HG02763 (cell line): ENCODE measurements at regions not wholly inside any gene's neighbourhood (a gene's known extent, or its start where the extent isn't known, plus 50 kb on each side); places are given as distances from the start of the nearest gene placed in this dataset.

Experiments
- ATAC-seq: cut with Tn5 transposase; IDR thresholded peaks from one replicate; pipeline ENCODE4 v1.9.1; 2021; ENCODE audit warnings: mild to moderate bottlenecking, moderate library complexity; ENCODE audit not compliant: unreplicated experiment

- ATAC-seq, result no peak
Measured at GRCh38 chr12:4108803-4109345, 164.7 kb upstream of the CCND2 start.

GRCh38 chr12:4107911-4108697 is 165.5 kb upstream of the CCND2 start:
- no peak for ATAC-seq

DNA sequence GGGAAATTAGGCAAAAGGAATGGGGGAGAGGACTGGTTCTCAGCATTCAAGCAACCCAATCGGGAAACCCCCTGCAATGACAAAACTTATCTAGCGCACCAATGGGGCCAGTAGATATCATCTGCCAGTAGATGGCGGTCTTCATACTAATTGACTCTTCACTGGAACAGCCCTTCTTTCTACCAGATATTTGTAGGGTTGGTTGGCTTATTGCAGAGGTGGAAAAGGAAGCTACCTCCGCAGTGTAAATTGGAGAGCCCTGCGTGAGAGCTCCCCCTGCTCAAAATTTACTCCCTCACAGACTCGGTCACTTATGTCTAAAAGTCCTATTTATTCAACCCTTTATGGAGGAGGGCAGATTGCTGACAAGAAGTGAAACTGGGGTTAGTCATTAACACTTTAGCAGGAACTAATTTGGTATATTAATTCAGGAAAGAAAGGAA is 166.1 kb upstream of the CCND2 start:
- peak; percentile 76 for ATAC-seq

DNA sequence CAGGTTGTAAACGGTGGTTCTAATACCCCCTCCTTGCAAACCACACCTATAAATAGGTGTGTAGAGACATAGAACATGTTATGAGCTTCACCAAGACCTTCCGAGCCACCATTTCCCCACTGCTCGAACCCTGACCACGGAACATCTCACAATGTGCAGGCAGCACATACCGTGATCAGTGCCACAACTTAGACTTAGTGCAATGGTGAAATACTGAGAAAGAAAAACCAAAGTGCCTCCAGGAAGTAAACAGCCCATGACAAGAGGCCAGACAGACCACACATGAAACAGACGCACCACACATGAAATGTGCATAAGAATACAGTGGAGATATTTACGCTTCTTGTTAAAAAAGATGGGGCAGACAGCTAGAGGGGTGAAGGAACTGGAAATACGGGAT is 166.9 kb upstream of the CCND2 start:
- no peak for ATAC-seq

GRCh38 chr12:4104722-4105244 is 168.8 kb upstream of the CCND2 start:
- ATAC-seq, result no peak

- no peak for ATAC-seq
Measured at GRCh38 chr12:4099276-4099675, 174.3 kb upstream of the CCND2 start.

GRCh38 chr12:4091016-4091743 is 182.4 kb upstream of the CCND2 start:
- ATAC-seq, result no peak

GRCh38 chr12:4089956-4090355 is 183.6 kb upstream of the CCND2 start:
- ATAC-seq, result no peak

GRCh38 chr12:4089121-4089606 is 184.4 kb upstream of the CCND2 start:
- ATAC-seq, result no peak

GRCh38 chr12:4088451-4088850 is 185.1 kb upstream of the CCND2 start:
- ATAC-seq, result no peak

DNA sequence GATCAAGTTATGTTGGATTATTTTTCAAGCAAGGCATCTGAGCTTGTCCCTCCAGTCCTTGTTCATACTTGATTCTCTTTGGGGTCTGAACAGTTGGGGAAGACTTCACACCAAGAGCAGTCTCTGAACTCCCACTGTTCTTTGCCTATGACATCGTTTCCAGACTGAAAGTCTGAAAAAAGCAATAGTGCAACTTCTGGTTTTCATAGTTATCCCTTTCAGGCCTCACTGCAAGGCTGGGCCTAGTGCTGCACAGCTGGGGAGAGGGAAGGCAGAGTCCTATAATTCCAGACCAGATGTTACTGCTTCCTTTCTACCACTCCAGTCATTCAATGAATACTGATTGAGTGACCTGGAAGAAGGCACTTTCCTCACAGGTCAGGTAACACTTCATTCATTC is 187.1 kb upstream of the CCND2 start:
- no peak for ATAC-seq

DNA sequence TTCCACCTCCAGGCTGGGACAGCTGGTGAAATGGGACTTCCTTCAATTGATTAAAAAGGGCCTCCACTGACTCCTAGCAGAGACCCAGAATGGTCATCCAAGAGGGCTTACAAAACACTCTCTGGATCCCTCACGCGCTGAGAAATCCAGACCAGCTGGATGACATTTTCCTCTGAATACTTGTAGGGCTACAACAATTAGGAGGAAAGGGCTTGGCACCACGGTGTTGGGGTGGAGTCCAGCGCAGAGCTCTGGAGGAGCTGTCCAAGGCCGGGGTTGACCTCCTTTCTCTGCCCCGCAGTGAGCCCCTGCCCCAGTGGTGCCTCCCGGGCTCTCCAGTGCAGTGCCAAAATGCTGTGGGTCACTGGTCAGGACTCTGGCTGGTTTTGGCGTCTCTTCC is 189.0 kb upstream of the CCND2 start:
- no peak for ATAC-seq

- ATAC-seq, result no peak
Measured at GRCh38 chr12:4082809-4083403, 190.7 kb upstream of the CCND2 start.

GRCh38 chr12:4080213-4080612 is 193.3 kb upstream of the CCND2 start:
- no peak for ATAC-seq

- no peak for ATAC-seq
Measured at GRCh38 chr12:4074129-4074528, 199.4 kb upstream of the CCND2 start.

DNA sequence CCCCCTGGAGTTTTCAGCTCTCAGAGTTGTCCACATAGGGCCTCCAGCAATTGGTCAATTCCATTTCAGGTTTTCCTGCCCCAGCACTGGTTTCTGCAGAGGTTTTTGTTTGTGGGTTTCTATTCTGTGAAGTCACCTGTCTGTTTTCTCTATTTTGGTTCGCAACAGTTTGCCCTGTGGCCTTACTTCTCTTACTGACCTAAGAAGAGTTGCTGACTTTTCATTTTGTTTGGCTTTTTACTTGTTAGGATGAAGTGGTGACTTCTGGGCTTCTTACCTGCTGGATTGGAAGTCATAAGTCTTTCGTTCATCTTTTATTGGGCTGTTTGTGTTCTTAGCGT is 196.4 kb upstream of the PARP11 start:
- ATAC-seq, result no peak

DNA sequence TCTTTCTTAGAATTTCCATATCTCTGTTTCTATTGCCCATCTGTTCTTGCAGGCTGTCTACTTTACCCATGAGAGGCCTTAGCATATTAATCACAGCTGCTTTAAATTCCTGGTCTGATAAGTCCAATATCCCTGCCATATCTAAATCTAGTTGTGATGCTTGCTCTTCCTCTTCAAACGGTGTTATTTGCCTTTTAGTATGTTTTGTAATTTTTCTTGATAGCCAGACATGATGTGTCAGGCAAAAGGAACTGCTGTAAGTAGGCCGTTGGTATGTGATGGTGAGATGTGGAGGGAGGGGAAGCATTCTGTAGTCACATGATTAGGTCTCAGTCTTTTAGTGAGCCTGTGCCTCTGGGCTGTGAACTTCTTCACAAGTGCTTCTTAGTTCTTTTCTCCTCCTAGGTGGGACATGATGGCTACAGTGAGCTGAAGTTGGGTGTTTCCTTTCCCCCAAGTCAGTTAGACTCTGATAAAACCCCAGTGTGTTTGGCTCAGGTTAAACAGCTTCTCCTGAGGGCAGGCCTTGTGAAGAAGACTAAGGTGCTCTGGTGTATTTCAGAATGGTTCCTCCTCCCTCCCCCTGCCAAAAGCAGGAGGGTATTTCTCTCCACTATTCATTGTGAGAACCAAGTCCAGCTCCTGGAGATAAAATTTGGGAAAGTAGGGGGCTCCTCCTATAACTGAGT is 195.9 kb upstream of the PARP11 start:
- no peak for ATAC-seq

- no peak for ATAC-seq
Measured at GRCh38 chr12:4064008-4064407, 190.8 kb upstream of the PARP11 start.

DNA sequence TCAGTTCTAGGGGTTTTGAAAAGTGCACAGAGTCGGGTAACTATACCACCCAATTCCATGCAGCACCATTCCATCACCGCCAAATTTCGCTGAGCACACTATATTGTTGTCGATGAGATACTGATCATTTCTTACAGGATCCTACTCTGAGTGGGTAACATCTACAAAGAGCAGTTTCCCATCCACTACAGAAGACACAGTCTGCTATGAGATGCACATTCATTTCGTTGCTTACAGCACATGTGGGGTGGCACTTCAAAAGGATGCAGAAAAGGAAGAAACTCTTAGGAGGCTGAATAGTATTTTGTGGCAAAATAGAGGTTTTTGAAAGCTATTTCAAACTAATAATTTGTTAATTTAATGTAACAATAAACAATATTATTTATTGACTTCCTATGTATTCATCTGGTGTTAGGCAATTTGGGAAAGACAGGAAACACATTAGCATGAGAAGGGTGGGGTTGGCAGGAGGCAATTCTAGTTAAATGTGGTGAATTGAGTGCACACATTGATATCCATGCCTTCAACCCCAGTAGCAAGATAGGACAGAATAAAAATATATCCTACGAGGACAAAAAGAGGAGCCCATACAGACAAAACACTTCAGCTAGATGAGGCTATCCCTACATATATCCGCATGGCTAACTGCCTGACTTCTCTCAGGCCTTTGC is 186.8 kb upstream of the PARP11 start:
- ATAC-seq, result no peak
